Stimulated activated CD4-positive, alpha-beta T cell treated with anti-CD3 and anti-CD28 coated beads, TNF-alpha, amount 100 ng/mL, for 1 hour (primary cell): ENCODE measurements at regions not wholly inside any gene's neighbourhood (a gene's known extent, or its start where the extent isn't known, plus 50 kb on each side); places are given as distances from the start of the nearest gene placed in this dataset.

Experiments
- DNase-seq, 3 donors: peaks; one replicate each; pipeline ENCODE4 v3.0.0-alpha.2; 2020; ENCODE audit warnings: low read depth in 3 of 3, low spot score in 1 of 3

DNA sequence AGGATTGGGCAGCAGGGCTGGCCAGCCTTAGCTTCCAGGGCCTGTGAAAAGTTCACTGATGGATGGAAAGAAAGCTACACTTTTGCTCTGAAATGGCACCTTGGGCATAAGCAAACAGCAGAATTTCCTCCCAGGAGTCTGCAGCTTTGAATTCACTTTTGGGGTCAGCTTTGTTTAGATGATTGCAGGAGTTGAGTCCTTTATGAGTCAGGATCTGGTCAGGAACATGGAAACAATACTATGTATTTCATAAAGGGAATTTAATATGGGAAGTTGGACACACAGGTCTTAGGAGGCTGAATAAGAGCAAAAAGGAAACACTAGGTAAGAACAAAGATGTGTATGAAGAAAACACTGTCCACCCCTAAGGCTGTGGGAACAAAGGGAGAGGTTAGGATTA is 345.3 kb downstream of the TSN start:
- DNase-seq, result no peak

DNA sequence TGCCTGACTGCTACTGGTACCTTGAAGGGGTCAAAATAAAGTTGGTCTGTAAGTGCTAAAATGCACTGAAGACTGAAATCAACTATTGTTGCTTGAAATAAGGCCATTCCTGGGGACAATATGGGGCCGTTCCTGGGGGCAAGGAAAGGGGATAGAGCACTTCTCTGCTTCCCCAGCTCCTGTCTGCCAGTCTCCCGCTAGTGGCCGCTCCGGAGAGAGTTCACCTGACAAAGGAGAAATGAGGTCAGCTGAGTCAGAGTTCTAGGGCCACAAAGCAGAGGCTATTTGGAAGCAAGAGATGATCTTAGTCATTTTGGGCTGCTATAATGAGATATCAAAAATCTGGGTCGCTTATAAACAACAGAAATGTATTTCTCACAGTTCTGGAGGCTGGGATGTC is 345.9 kb downstream of the TSN start:
- DNase-seq, result no peak

DNA sequence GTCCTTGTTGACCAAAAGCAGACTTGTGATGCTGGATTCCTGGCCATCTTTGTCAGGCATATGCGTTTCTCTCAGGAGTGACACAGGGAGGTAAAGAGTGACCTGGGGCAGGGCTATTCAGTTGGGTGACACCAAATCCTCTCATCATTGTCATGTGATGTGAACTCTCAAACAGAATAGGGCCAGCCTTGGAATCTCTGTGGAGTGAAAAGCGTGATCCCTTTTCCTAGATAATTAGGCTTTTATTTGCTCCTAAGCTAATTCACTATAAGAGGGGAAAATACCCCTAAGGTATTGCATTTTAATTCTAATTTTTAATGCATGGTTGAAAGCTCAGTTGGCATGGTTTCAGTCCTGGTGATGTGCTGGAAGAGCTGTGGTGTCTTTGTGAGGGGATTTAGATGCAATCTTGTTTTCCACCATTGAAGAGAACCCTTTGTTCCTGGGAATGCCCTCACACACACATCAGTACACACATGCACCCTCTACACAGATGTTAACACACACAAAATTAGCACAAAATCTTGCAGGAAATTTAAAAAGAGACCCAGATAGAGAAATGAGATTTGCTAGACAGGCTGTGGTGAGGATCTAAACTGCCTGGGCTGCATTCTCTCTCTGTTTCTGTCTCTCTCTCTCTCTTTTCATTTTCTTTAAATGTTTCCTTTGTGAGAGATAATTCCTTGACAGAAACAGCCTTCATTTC is 349.9 kb downstream of the TSN start:
- no peak for DNase-seq

DNA sequence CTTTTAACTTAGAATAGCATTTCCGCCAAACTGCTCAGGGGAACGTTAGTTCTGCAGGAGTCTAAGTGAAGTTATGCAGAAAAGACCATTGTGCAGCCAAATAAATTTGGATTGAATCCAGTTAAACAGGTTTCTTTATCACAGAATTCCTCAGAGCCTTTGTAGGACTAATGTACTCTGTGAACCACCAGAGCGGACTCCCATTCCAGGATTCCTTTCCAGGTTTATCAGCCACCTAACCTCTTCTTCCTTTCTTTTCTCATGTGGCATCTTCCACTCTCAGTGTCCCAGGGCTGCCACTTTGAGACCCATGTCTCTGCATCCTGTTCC is 350.4 kb downstream of the TSN start:
- no peak for DNase-seq

DNA sequence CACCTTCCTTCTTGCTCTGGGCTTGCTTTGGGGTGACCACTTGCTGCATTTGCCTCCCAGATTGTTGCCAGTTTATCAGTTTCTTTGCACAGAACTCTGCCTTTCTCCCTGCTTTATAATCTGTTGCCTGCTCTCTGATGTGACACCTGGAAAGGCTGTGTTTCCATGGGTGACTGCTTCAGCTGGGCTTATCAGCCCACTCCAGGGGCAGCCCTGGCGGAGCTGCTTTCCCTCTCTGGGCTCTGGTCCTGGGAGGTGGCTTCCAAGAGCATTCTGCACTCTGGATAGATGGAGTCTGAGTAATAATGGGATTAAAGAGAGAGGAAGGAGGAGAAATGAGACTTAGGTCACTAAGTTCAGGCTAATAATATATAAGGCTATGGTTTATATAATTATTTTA is 352.7 kb downstream of the TSN start:
- DNase-seq, result no peak

DNA sequence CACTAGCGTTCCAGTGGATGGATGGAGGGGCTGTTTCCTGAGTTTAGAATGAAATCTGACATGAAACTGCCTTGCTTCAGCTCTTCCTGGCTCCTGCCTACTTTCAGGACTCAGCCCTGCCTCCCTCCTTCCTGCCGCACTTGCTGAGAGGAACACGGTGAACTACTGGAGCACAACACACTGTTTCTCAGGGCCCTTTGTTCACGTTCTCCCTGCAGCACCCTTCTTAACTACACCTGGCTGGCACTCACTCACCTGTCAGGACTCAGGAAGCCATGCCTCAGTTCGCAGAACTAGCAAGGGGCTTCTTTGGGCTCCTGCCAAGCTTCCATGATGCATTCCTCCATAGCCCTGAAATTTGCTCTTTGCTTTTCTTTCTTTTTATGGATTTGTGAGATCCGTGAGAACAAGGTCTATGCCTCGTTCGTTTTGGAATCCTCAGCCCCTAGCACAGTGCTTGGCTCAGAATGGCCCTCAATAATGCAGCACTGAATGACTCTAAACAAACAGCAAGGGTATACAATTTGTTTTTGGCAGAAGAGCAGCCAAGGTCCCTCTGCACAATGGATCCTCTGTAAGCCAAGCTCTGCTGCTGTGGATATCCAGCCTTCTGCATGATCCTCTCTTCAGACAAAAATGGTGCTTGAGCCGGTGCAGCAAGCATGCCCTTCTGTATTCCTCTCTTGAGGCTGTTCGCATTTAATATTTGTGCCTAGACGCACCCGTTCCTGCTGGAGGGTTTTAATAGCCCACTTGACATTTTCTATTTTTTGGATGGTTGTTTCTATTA is 357.0 kb downstream of the TSN start:
- no peak for DNase-seq

DNA sequence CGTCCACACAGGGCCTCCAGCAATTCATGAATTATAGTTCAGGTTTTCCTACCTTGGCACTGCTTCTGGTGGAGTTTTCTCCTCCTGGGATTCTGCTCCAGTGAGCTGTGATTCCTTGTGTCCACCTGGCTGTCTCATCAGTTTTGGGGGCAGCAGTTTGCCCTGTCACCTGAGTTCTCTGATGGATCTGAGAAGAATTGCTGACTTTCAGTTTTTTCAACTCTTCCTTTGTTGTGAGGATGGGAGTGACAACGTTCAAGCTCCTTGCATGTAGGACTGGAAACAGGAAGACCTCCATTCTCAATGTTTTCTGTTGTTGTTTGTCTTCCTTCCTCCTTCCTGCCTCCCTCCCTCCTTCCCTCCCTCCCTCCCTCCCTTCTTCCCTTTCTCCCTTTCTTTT is 359.0 kb downstream of the TSN start:
- DNase-seq, result no peak

DNA sequence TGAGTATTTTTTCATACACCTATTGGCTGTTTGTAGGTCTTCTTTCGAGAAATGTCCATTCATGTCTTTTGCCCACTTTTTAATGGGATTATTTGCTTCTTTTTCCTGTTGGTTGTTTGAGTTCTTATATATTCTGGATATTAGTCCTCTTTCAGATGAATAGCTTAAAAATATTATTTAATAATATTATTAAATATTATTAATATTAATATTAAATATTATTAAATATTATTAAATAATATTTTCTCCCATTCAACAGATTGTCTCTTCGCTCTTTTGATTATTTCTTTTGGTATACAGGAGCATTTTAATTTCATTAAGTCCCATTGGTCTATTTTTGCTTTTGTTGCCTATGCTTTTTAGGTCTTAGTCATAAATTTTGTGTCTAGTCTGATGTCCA is 361.9 kb downstream of the TSN start:
- no peak for DNase-seq

DNA sequence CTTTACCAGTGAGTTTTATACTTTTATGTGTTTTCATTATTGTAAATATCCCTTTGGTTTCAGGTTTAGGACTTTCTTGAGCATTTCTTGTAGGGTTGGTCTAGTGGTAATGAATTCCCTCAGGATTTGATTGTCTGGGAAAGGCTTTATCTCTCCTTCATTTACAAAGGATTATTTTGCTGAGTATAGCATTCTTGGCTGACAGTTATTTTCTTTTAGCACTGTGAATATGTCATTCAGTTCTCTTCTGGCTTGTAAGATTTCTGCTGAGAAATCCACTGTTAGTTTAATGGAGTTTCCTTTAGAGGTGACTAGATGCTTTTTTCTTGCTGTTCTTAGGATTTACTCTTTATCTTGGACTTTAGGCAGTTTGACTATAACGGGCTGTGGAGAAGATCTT is 373.9 kb downstream of the TSN start:
- DNase-seq, result no peak

DNA sequence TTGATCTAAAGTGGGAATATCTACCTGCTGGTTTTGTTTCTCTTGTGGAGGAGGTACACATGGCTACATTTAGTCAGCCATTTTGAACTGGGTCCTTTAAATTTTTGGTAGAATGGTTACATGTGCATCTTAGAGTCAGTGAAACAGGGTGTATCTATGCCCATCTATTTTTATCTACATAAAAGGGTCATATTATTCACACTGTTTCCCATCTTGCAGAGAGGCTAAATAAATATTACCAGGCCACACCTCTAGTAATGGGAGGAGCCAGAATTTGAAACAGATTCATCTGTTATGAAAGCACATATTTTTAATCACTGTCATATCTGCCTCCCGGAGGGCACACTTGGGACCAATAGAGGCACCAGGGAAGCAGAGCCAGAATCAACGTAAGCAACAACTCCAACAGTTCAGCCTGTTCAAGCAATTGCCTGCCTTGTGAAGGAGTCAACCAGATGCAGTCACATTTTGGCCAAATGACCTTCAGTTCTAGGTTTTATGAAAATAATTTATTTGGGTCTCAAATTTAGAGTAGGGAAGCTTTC is 376.8 kb downstream of the TSN start:
- DNase-seq, result no peak

DNA sequence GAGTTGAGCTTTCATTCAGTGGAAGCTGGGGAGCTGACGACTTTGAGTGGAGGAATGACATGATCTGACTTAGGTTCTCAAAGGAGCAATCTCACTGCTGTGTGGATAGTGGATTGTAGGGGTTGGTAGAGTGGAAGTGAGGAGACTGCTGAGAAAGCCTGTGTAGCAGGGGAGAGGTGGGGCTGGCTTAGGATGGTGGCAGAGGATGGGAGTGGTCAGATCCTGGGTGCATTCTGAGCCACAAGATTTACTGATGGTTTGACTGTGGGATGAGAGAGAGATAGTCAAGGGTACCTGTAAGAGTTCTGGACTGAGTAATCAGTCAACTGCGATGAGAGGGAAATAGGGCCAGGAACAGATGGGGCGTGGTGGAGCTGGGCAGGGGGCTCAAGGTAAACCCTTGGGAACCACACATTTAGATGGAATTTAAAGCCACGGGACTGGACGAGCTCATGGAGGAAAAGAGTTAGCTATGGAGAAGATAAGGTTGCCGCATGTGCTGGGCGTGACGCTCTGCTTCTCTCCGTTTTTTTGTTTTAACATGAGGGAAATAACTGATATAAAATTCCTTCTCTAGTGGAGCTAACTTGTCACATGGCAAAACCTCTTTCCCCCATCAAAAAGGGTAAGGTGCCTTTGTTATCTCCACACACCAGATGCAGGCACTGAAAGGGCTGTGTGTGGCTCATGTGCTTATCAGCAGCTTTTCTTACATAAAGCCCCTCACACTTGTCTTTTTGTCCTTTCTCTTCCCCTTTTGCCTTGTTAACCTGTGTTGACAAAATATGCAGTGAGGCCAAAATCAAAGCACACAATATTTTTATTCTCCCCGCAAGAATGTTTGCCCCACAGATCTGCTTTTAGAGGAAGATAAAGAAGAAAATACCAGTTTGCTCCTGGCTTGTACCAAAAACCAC is 379.8 kb downstream of the TSN start:
- no peak for DNase-seq

DNA sequence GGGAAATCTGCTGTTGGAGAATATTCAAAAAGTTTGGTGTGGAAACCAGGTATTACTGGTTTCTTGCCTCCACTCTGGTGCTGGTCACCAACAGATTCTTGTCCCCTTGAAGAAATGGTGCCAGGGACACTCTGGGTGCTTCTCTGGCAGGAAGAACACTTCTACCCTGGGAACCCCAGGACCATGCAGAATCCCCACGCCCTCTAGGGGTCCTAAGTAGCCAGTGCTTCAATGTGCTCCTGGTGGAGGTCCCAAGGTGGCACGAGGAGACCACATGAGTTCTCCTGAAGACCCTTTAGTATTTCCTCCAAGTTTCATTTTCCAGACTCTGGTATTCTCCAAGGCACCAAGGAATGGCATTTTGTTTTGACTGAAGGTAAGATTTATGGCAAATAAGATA is 380.6 kb downstream of the TSN start:
- no peak for DNase-seq

DNA sequence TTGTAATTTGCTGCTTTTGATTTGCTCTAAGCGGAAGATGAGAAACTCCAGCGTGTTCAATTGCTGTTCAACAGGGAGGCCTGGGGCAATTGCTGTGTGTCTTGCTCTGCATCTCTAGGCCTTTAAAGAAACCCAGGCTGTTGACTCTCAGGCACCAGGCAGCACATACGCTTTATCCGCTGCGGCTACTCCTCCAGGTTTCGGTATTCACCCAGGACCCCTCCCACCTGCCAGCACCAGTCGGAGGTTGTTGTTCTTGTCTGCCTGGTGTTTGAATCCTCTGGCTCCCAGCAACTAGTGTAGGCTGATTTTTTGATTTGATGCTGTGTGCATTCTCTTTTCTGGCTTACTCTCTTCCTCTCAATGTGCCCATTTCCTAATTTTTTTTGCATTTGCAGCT is 383.1 kb downstream of the TSN start:
- no peak for DNase-seq

DNA sequence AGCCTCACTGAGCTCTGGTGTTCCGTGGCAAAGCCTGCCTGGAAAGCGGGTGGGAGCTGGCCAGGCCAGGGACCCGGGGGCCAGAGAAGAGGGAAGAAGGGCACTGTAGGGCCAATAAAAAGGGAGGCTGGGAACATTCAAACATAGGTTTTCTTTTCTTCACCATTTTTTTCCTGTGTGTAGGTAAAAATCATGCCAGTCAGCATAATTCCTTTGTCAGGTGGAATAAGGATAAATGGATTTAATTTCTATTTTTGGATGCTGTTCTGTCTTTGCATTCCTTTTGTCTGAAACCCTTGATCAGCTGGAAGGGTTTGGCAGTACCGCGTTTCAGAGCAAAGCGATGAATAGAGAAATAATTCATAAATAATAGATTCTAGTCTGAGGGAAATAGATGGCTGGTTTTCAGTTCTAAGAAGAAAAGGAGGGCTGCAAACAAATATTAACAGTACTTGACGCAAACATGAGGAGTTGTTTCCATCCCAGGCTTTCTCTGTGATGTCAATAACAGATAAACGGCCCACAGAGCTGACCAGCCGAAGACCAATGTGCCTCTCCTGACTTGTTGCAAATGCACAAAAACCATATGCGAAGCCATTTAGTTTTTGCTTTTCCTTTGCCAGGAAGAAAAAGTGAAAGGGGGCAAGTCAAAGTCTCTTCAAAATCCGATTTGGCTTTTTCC is 384.4 kb downstream of the TSN start:
- DNase-seq, result no peak

DNA sequence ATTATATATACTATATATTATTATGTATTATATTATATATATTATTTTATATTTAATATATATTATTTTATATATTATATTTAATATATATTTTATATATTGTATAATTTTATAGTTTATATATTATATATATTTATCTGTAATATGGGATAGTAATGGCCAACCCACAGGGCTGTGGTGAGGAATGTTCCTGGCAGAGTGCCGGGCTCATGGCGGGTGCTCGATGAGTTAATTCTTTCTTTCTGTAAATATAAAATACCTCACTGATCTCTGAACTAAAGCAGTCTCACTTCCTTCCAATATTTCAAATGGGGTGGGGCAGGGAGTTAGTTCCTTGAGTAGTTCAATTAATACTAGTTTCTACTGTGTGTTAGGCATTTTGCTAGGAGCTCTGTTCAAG is 389.4 kb downstream of the TSN start:
- DNase-seq, result no peak

DNA sequence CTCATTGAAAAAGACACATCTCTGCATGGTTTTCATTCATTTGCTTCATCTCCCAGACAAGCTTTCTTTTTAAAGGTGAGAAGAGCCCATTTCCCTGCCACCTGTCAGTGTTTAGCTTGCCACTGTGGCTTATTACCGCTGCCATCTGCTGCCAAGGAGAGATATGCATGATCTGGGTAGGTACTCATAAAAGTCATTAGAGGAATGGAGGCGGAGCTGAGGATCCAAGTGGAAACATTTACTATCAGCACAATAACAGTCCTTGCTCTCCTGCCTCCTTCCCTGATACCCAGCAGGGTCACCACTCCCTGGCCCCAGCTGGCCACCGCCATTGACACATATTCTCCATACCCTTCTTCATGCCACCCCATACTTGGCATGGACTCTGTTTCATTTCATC is 390.4 kb downstream of the TSN start:
- DNase-seq, result no peak

DNA sequence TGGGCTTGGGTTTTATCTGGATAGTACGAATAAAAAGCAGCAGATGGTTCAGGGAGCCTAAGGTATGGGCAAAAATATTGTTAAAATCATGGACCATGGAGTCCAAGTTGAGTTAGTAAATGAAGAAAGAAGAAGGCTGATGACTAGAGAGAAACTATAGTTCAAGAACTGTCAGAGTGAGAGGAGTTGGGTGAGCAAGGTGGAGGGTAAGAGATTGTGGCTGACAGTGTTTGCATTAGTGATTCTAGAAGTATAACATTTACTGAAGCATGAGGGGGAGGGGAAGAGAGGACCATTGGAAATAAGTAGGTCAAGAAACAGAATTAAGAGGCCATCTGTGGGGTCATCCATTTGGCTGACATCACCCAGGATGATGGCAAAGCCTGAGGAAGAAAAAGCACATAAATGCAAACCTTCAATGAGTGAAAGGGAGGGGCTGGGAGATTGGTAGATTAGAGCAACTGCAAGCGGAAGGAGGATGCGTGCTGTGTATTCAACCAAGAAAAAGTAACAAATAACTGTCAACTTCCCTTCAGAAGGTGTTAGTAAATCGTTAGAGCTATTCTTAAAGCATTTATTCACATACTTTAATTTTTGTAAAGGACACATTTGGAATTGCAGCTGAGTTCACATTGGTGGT is 392.8 kb downstream of the TSN start:
- no peak for DNase-seq

DNA sequence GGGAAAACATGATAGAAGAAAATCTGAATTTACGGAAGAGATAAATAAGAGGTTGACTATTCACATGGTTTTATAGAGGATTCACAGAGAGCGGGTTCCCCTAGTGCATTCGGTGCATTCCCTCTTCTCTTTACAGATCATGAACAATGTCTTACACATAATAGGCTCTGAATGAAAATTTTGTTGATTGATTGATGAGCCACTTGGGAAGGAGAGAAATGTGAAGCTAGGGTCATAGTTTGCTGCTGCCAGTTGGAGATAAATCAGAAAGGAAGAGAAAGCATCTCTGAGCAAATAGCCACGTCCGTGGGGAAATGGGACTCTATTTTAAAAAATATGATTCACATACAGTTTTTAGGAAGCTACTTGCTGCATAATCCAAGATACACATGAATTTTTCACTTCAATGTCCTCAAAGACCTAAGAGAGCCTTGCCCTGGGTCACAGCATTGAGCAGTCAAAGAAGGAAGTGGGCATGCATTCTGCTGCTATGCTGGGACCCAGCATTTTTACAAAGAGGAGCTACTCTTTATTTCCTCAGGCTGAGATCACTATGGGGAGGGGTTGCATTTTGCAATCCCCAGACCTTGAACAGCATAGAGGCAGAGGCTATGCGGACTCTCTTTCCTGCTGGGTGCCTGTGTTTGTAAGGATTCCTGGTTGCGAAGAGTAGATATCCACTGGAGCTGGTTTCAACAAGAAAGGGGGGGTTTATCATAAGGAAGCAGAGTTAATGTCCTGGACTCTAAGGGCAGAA is 395.3 kb downstream of the TSN start:
- DNase-seq, result no peak

DNA sequence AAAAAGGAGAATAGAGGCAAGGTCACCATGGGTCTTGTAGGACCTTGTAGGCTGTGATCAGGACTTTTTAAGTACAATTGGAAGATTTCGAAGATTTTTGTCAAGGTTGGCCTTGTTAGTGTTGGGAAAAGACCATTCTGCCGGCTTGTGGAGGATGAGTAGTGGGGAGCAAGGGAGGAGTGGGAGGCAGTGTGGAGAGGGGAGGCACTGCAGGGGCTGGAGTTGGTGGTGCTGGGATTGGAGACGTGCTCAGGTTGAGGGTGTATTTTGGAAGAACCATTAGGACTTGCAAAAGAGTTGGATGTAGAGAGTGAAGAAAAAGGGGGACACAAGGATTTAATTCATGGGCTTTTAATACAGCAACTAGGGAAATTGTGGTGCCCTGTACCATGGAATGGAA is 397.1 kb downstream of the TSN start:
- DNase-seq, result no peak
